ENCODE measurements at regions not wholly inside any gene's neighbourhood (a gene's known extent, or its start where the extent isn't known, plus 50 kb on each side); places are given as distances from the start of the nearest gene placed in this dataset.
A peak's percentile ranks its signal among the peaks of the same experiment; 100 is the strongest.

- H3K36me3 ChIP-seq: no peaks in the 10 kb centered on the region
- no peaks in the 10 kb centered on the region for H3K27me3 ChIP-seq
- no peak overlapping the region for H3K4me3 ChIP-seq
- DNase-seq: no peak
- TF ChIP-seq CTCF (IDR thresholded peaks at IDR 0.05): no peak
- H3K4me1 ChIP-seq: peaks cover 41% of the 10 kb centered on the region
- H3K9me3 ChIP-seq: no peaks in the 10 kb centered on the region
- no peak overlapping the region for H3K27ac ChIP-seq
- intact Hi-C loops (cut with DNase I): loop anchor here (10.0 kb wide), 1 partner anchor 233 kb away; no protein-coding TSS in a partner anchor
- no peak for ATAC-seq
These were observed 110.4 kb upstream of the MBNL2 start for GRCh38 chr13:97111756-97112155.

GRCh38 chr13:97112446-97113152 lies 109.5 kb upstream of the MBNL2 start:
- intact Hi-C loops (cut with DNase I): loop anchor here (10.0 kb wide), 1 partner anchor 232 kb away; no protein-coding TSS in a partner anchor
- Histone ChIP-seq H3K4me1 (peaks cover 41% of the 10 kb centered on the region), H3K27me3 (no peaks in the 10 kb centered on the region), H3K9me3 (no peaks in the 10 kb centered on the region), H3K36me3 (no peaks in the 10 kb centered on the region), H3K27ac (no peak overlapping the region), H3K4me3 (no peak overlapping the region)
- DNase-seq (no peak), ATAC-seq (no peak)
- TF ChIP-seq CTCF (IDR thresholded peaks at IDR 0.05): no peak

- no peak for TF ChIP-seq CTCF (IDR thresholded peaks at IDR 0.05)
- intact Hi-C loops (cut with DNase I): loop anchor here (10.0 kb wide), 1 partner anchor 231 kb away; no protein-coding TSS in a partner anchor
These were observed 108.7 kb upstream of the MBNL2 start for GRCh38 chr13:97113231-97114001.

GRCh38 chr13:97114651-97115050 lies 107.5 kb upstream of the MBNL2 start:
- Histone ChIP-seq H3K9me3 (no peaks in the 10 kb centered on the region), H3K27me3 (no peaks in the 10 kb centered on the region), H3K36me3 (no peaks in the 10 kb centered on the region), H3K27ac (peak overlapping the region; percentile 67), H3K4me1 (peaks cover 35% of the 10 kb centered on the region), H3K4me3 (no peak overlapping the region)
- DNase-seq: no peak
- no peak for ATAC-seq
- intact Hi-C loops (cut with DNase I): loop anchor here (10.0 kb wide), 1 partner anchor 230 kb away; no protein-coding TSS in a partner anchor
- TF ChIP-seq CTCF (IDR thresholded peaks at IDR 0.05): no peak

More at GRCh38 chr13:97113231-97114001, 108.7 kb upstream of the MBNL2 start:
- ATAC-seq (no peak), DNase-seq (no peak)
- Histone ChIP-seq H3K4me1 (peaks cover 41% of the 10 kb centered on the region), H3K4me3 (no peak overlapping the region), H3K9me3 (no peaks in the 10 kb centered on the region), H3K36me3 (no peaks in the 10 kb centered on the region), H3K27me3 (no peaks in the 10 kb centered on the region), H3K27ac (no peak overlapping the region)

- no peaks in the 10 kb centered on the region for H3K36me3 ChIP-seq
- intact Hi-C loops (cut with DNase I): loop anchor here (10.0 kb wide), 1 partner anchor 228 kb away; no protein-coding TSS in a partner anchor
- DNase-seq (no peak), ATAC-seq (peak; percentile 86)
- no peak overlapping the region for H3K4me3 ChIP-seq
- H3K27me3 ChIP-seq: no peaks in the 10 kb centered on the region
- H3K9me3 ChIP-seq: no peaks in the 10 kb centered on the region
- H3K27ac ChIP-seq: no peak overlapping the region
- peaks cover 36% of the 10 kb centered on the region for H3K4me1 ChIP-seq
- no peak for TF ChIP-seq CTCF (IDR thresholded peaks at IDR 0.05)
These were observed 105.4 kb upstream of the MBNL2 start for GRCh38 chr13:97116754-97117153.

Data from upper lobe of right lung (tissue), 1 donor.